GM13977 (cell line): ENCODE measurements at regions not wholly inside any gene's neighbourhood (a gene's known extent, or its start where the extent isn't known, plus 50 kb on each side); places are given as distances from the start of the nearest gene placed in this dataset.

Source experiments
- DNase-seq: peaks from one replicate; pipeline ENCODE4 v3.0.0; 2012; ENCODE audit warnings: low spot score
- in situ Hi-C: fragments of 300-500 bp; cut with MboI; formaldehyde crosslinking; loops from one replicate; pipeline ENCODE4 v1.12.0; 2022; ENCODE audit warnings: low sequenced_read_pairs, low pct_unique_long_range_greater_than_20kb, mixed read lengths, inconsistent platforms; ENCODE audit not compliant: unreplicated experiment
- TF ChIP-seq, protein P1 (sequence below): IDR thresholded peaks from 2 replicates; pipeline ENCODE4 v1.5.1; 2012; ENCODE audit warnings: mild to moderate bottlenecking, control low read depth; ENCODE audit not compliant: insufficient read depth; ENCODE audit errors: extremely low read depth, missing control alignments

DNA sequence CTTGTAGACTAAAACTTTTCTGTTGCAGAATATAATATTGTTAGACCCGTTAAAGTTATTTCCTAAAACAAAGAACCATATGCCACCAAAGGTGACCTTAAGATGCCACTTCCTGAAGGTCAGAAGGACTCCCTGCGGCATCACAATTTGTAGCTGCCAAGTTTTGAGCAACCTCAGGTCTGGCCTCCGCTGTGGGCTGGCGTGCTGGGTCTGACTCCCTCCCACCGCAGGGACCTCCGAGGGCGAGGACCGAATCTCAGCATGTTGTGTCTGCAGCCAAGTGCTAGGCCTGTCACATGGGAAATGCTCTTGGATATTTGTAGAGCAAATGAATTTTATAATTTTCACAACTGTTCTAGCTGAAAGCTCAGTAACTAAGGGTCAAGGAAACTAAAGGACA lies 285.9 kb downstream of the NDUFA10 start:
- TF ChIP-seq, protein P1, sequence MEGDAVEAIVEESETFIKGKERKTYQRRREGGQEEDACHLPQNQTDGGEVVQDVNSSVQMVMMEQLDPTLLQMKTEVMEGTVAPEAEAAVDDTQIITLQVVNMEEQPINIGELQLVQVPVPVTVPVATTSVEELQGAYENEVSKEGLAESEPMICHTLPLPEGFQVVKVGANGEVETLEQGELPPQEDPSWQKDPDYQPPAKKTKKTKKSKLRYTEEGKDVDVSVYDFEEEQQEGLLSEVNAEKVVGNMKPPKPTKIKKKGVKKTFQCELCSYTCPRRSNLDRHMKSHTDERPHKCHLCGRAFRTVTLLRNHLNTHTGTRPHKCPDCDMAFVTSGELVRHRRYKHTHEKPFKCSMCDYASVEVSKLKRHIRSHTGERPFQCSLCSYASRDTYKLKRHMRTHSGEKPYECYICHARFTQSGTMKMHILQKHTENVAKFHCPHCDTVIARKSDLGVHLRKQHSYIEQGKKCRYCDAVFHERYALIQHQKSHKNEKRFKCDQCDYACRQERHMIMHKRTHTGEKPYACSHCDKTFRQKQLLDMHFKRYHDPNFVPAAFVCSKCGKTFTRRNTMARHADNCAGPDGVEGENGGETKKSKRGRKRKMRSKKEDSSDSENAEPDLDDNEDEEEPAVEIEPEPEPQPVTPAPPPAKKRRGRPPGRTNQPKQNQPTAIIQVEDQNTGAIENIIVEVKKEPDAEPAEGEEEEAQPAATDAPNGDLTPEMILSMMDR, result no peak
- in situ Hi-C loops, result no loop called here
- no peak for DNase-seq

GRCh38 chr2:239738159-239738558 lies 287.0 kb downstream of the NDUFA10 start:
- in situ Hi-C loops, result no loop called here
- no peak for DNase-seq
- TF ChIP-seq, protein P1, result no peak

DNA sequence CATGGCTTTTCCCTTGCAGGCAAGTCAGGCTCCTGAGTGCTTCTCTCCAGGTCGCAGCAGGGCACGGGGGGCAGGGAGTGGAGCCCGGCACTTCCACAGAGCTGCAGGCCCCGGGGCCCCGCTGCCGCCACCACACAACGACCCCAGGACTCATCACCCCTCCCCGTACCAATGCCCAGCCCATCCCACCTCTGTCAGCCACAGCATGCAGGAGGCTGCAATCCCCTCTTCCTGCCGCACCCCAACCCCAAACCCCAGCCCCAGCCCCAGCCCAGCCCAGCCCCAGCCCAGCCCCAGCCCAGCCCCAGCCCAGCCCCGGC lies 288.0 kb downstream of the NDUFA10 start:
- DNase-seq, result no peak
- in situ Hi-C loops, result no loop called here
- TF ChIP-seq, protein P1, result no peak

DNA sequence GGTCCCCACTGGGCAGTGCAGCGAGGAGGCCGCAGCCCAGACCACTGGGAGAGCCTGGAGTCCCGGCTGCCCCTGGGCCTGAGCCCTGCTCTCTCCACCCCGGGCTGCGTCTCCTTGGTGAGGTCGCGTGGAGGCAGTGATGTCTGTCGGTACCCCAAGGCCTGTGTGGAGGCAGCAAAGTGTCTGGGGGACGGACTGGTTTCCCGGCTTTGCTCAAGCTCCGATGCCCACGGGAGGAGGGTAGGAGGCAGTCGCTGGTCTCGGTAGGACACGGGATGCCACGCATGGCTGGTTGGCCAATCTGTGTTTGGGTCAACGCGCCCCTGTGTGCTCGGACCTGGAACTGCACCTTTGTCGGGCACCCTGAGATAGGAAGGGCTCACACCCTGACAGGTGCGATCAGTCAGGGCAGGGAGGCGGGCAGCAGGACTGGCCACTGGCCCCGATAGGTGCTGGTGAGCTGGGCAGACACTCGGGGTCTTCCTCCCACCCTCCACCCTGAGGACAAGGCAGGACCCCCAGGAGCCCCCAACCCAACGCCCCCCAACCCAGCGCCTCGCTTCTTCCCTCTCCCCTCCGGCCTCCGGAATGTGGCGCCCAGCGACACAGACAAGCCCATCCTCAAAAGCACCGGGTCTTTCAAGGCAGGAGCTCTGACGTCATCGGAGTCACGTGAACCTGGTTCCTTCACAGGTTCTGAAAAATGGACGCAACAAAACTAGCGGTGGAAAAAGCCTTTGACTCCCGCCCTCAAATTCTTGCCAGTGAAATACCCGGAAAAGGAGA lies 288.6 kb downstream of the NDUFA10 start:
- TF ChIP-seq, protein P1, result no peak
- in situ Hi-C loops, result no loop called here
- DNase-seq, result no peak

DNA sequence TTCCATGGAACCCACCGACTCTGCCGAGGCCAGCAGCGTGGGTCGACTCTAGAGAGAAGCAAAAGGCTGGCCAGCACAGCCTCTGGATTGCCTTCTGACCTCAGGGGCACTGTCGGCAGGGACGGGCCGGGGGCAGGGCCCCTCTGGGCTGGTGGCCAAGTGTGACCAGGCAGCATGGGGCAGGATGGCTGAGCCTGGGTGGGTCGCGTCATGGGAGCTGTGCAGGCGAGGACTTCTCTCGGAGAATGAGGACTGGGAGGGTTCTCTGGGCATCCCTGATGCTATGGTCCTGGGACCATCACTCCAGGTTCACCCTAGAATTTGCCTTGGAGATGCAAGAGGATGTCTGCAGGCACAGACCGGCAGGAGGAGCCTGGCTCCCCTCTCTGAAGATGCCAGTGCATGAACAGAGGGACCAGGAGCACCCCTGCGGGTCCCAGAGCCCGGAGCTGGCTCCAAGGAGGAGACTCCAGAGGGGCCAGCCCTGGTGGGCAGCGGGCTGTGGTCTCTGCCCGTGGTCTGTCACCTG lies 289.2 kb downstream of the NDUFA10 start:
- no peak for DNase-seq
- TF ChIP-seq, protein P1, result no peak
- in situ Hi-C loops, result no loop called here

DNA sequence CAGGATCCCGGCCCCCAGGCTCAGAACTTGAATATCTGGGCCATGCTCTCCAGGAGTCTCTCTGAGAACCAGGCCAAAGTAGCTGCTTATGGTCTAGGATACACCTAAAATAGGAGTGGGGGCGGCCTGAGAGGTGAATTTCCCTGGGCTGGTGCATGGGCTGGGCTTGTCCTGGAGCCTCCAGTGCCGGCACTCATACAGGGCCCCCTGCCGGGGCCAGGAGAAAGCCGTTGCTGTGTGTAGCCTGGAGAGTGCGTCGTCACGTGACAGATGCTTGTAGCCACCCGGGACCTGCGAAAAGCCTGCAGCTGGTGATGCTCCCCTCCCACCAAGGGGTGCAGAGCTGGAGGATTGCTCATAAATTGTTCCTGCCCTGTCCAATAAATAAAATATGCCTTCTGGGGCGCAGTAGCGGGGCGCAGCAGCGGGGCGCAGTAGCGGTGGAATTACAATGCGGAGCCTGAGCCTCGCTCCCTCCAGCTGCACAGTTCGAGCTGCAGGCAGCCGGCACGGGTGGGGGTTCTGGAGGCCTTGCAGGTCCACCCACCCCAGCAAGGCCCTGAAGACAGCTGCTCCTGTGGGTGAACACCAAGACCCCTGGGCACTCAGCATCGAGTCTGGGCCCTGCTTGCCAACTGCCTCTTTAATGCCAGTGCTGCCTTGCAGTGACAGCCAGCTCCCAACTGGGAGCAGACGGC lies 289.9 kb downstream of the NDUFA10 start:
- no peak for DNase-seq
- in situ Hi-C loops, result no loop called here

More for the DNA sequence above, 289.9 kb downstream of the NDUFA10 start:
- TF ChIP-seq, protein P1, result no peak
